ENCODE measurements at regions not wholly inside any gene's neighbourhood (a gene's known extent, or its start where the extent isn't known, plus 50 kb on each side); places are given as distances from the start of the nearest gene placed in this dataset.

DNA sequence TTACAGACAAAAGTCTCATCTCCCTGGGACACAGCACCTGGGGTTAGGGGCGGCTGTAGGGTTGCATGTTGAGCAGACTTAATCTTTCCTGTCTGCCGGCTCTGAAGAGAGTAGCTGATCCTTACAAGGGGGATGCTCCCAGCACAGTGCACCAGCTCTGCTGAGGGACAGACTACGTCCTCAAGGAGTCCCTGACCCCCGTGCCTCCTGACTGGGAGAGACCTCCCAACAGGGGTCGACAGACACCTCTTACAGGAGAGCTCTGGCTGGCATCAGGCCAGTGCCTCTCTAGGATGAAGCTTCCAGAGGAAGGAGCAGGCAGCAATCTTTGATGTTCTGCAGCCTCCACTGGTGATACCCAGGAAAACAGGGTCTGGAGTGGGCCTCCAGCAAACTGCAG, 506.0 kb upstream of the FMR1 start:
- H3K27ac ChIP-seq (ENCODE audit: low read depth in 1 of 3, low read length in 2 of 3) = no peak overlapping the region
- H3K27me3 ChIP-seq (ENCODE audit: control insufficient read depth in 3 of 3, insufficient read depth in 3 of 3, low read length in 3 of 3) = no peaks in the 10 kb centered on the region
- H3K4me1 ChIP-seq (ENCODE audit: control insufficient read depth in 3 of 3, insufficient read depth in 2 of 3, low read depth in 1 of 3, low read length in 2 of 3) = no peaks in the 10 kb centered on the region
- FAIRE-seq = no peak
- H3K4me3 ChIP-seq (ENCODE audit: low read depth in 1 of 3, low read length in 3 of 3) = no peak overlapping the region
- WGBS, 3 donors = 58 to 75% (median 60%) methylated on average over 4 to 5 of the region's 5 CpGs
- H3K36me3 ChIP-seq (ENCODE audit: control insufficient read depth in 3 of 3, insufficient read depth in 2 of 3, low read depth in 1 of 3, low read length in 3 of 3) = no peaks in the 10 kb centered on the region
- no peaks in the 10 kb centered on the region for H3K9me3 ChIP-seq (ENCODE audit: control insufficient read depth in 2 of 2, insufficient read depth in 1 of 2, low read depth in 1 of 2, low read length in 1 of 2)
- no peak for DNase-seq

DNA sequence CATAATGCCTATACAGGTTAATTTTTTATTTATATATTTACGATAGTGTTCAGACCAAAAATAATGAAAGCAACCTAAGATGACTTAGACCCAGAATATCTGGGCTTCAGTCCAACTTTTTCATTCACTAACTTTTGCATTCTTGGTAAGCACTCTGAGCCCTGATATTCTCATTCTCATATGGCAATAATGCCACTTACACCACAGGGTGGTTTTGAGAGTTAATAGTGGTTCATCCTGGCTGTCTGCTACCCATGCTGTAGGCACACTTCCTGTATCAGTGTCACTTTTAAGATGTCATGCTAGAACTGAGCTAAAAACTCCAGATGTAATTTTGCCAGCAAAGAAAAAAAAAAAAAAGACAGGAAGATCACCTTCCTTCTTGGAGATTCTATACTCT, 508.7 kb upstream of the FMR1 start:
- no peaks in the 10 kb centered on the region for H3K36me3 ChIP-seq (ENCODE audit: control insufficient read depth in 3 of 3, insufficient read depth in 2 of 3, low read depth in 1 of 3, low read length in 3 of 3)
- DNase-seq (no peak), FAIRE-seq (no peak)
- no peak overlapping the region for H3K27ac ChIP-seq (ENCODE audit: low read depth in 1 of 3, low read length in 2 of 3)
- no peaks in the 10 kb centered on the region for H3K9me3 ChIP-seq (ENCODE audit: control insufficient read depth in 2 of 2, insufficient read depth in 1 of 2, low read depth in 1 of 2, low read length in 1 of 2)
- WGBS, 3 donors = 73 to 85% (median 84%) methylated on average over 1 of the region's 1 CpG
- H3K27me3 ChIP-seq (ENCODE audit: control insufficient read depth in 3 of 3, insufficient read depth in 3 of 3, low read length in 3 of 3) = no peaks in the 10 kb centered on the region
- H3K4me1 ChIP-seq (ENCODE audit: control insufficient read depth in 3 of 3, insufficient read depth in 2 of 3, low read depth in 1 of 3, low read length in 2 of 3) = no peaks in the 10 kb centered on the region
- H3K4me3 ChIP-seq (ENCODE audit: low read depth in 1 of 3, low read length in 3 of 3) = no peak overlapping the region

DNA sequence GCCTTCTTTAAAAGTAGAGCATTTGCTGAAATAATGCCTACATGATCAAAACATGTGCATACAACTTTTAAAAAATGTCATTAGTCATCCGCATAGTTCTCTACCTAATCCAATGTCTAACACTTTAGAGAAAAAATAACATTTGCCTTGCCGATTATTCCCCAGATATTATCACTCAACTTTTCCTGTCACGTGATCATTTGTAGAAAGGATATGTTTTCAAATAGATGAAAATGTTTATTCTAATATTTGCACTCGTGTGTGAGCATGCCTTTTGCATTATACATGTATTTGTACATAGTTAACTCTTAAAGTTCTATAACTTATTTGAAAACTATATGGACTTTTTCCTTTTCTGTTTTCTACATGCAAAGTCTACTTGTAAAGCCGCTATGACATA, 533.0 kb upstream of the FMR1 start:
- no peaks in the 10 kb centered on the region for H3K36me3 ChIP-seq (ENCODE audit: control insufficient read depth in 3 of 3, insufficient read depth in 2 of 3, low read depth in 1 of 3, low read length in 3 of 3)
- no peak overlapping the region for H3K4me3 ChIP-seq (ENCODE audit: low read depth in 1 of 3, low read length in 3 of 3)
- FAIRE-seq (no peak), DNase-seq (no peak)
- no peaks in the 10 kb centered on the region for H3K4me1 ChIP-seq (ENCODE audit: control insufficient read depth in 3 of 3, insufficient read depth in 2 of 3, low read depth in 1 of 3, low read length in 2 of 3)
- H3K9me3 ChIP-seq (ENCODE audit: control insufficient read depth in 2 of 2, insufficient read depth in 1 of 2, low read depth in 1 of 2, low read length in 1 of 2) = no peaks in the 10 kb centered on the region
- H3K27me3 ChIP-seq (ENCODE audit: control insufficient read depth in 3 of 3, insufficient read depth in 3 of 3, low read length in 3 of 3) = no peaks in the 10 kb centered on the region
- no peak overlapping the region for H3K27ac ChIP-seq (ENCODE audit: low read depth in 1 of 3, low read length in 2 of 3)
- 50 to 74% (median 62%) methylated on average over 5 of the region's 5 CpGs for WGBS, 3 donors

DNA sequence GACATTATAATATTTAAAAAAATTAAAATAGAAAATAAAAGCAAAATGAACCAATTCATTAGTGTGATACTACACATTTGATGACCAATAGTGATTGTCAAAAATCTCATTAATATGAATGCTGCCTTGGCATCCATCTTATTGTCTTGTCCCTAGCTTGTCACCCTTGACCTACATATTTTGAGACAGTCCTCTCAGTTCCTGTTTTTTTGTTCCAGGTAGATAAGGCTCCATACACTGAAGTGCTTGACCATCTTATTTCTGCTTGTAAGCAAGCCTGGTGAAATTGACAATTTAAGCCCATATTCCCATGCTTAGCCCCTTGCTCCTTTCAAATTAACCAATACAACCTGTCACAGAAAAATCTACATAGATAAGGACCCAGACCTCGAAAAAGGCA, 534.0 kb upstream of the FMR1 start:
- no peak for DNase-seq
- no peaks in the 10 kb centered on the region for H3K4me1 ChIP-seq (ENCODE audit: control insufficient read depth in 3 of 3, insufficient read depth in 2 of 3, low read depth in 1 of 3, low read length in 2 of 3)
- no peak overlapping the region for H3K4me3 ChIP-seq (ENCODE audit: low read depth in 1 of 3, low read length in 3 of 3)
- FAIRE-seq = no peak
- 8 to 23% (median 21%) methylated on average over 1 of the region's 1 CpG for WGBS, 3 donors
- H3K9me3 ChIP-seq (ENCODE audit: control insufficient read depth in 2 of 2, insufficient read depth in 1 of 2, low read depth in 1 of 2, low read length in 1 of 2) = no peaks in the 10 kb centered on the region
- H3K36me3 ChIP-seq (ENCODE audit: control insufficient read depth in 3 of 3, insufficient read depth in 2 of 3, low read depth in 1 of 3, low read length in 3 of 3) = no peaks in the 10 kb centered on the region
- H3K27ac ChIP-seq (ENCODE audit: low read depth in 1 of 3, low read length in 2 of 3) = no peak overlapping the region
- no peaks in the 10 kb centered on the region for H3K27me3 ChIP-seq (ENCODE audit: control insufficient read depth in 3 of 3, insufficient read depth in 3 of 3, low read length in 3 of 3)

DNA sequence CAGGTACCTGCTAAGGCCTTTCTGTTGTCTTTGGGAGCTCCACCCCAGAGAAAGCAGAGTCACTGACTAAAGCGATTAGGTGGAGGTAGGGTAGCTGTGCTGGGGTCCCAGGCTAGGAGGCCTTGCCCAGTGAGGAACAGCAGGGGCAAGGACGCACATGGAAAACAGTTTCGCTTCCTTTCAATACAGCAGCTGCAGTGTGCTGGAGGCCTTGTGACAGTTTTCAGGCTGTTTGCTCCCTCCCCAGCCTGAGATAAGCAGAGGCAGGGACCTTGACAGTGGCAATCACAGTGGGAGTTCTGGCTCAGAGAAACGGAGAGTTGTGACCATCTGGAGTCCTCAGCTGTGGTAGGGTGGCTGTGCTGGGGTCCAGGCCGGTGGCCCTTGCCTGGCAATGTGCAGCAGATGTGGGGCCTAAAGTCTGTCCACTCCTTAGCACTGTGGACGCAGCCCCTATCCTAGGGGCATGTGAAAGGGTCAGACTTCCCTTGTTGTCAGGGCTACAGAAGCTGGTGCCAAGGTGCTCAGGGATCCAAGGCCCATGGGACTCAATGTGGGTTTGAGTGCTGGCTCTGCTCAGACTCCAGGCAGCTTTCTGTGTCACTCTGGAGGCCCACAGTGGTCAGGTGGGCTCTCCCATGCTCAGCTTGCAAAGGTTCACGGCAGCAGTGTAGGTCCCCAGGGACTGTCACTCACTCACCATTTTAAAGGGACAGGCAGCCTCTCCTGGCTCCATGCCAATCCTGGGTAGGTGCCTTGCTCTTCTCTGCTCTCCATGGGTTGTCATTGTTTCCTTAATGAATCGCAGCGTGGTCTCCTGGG, 534.9 kb upstream of the FMR1 start:
- H3K27me3 ChIP-seq (ENCODE audit: control insufficient read depth in 3 of 3, insufficient read depth in 3 of 3, low read length in 3 of 3) = no peaks in the 10 kb centered on the region
- no peak overlapping the region for H3K4me3 ChIP-seq (ENCODE audit: low read depth in 1 of 3, low read length in 3 of 3)
- 46 to 66% (median 59%) methylated on average over 8 to 9 of the region's 9 CpGs for WGBS, 3 donors
- H3K9me3 ChIP-seq (ENCODE audit: control insufficient read depth in 2 of 2, insufficient read depth in 1 of 2, low read depth in 1 of 2, low read length in 1 of 2) = no peaks in the 10 kb centered on the region
- no peaks in the 10 kb centered on the region for H3K36me3 ChIP-seq (ENCODE audit: control insufficient read depth in 3 of 3, insufficient read depth in 2 of 3, low read depth in 1 of 3, low read length in 3 of 3)
- H3K27ac ChIP-seq (ENCODE audit: low read depth in 1 of 3, low read length in 2 of 3) = no peak overlapping the region
- FAIRE-seq = no peak
- DNase-seq = peak; percentile 0 to 11
- H3K4me1 ChIP-seq (ENCODE audit: control insufficient read depth in 3 of 3, insufficient read depth in 2 of 3, low read depth in 1 of 3, low read length in 2 of 3) = no peaks in the 10 kb centered on the region

DNA sequence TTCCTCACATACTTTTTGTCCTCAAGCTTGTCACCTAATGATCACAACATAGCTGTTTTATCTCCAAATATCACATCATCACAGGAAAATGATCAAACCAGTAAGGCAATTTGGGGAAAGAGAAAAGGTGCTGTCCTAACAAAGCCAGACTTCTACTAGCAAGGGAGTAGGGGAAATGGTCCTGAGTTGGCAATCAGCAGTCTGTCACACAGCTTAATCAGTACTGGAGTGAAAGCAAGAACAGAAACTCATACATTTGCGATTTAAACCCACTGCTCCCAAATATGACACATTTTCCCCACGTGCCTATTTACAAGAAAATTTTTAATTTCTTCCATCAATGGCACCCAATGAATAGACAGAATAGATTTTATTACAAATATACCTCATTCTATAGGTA, 546.8 kb upstream of the FMR1 start:
- H3K27ac ChIP-seq (ENCODE audit: low read depth in 1 of 3, low read length in 2 of 3) = no peak overlapping the region
- DNase-seq = no peak
- FAIRE-seq = no peak
- no peaks in the 10 kb centered on the region for H3K36me3 ChIP-seq (ENCODE audit: control insufficient read depth in 3 of 3, insufficient read depth in 2 of 3, low read depth in 1 of 3, low read length in 3 of 3)
- 34 to 70% (median 43%) methylated on average over 2 of the region's 2 CpGs for whole genome bisulfite sequencing, 3 donors
- H3K9me3 ChIP-seq (ENCODE audit: control insufficient read depth in 2 of 2, insufficient read depth in 1 of 2, low read depth in 1 of 2, low read length in 1 of 2) = no peaks in the 10 kb centered on the region
- no peaks in the 10 kb centered on the region for H3K4me1 ChIP-seq (ENCODE audit: control insufficient read depth in 3 of 3, insufficient read depth in 2 of 3, low read depth in 1 of 3, low read length in 2 of 3)
- H3K4me3 ChIP-seq (ENCODE audit: low read depth in 1 of 3, low read length in 3 of 3) = no peak overlapping the region
- H3K27me3 ChIP-seq (ENCODE audit: control insufficient read depth in 3 of 3, insufficient read depth in 3 of 3, low read length in 3 of 3) = no peaks in the 10 kb centered on the region

DNA sequence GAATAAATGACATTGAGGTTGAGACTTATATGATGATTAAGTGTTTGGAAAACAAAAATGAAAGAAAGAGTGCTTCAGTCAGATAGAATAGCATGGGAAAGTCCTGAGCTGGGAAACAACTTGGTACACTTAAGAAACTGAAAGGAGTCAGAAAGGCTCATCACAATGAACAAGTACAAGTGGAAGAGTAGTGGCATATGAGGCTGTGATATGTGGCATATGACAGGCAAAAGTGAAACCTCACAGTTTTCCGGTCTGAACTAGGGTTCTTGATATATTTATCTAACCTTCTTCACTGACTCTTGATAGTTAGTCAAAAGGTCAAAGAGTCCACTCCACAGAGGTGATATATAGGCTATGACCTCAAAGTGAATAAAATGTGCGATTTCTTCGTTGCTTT, 537.1 kb upstream of the CXorf51A start:
- WGBS, 3 donors = 69 to 80% (median 73%) methylated on average over 3 of the region's 3 CpGs
- no peaks in the 10 kb centered on the region for H3K9me3 ChIP-seq (ENCODE audit: control insufficient read depth in 2 of 2, insufficient read depth in 1 of 2, low read depth in 1 of 2, low read length in 1 of 2)
- no peak for DNase-seq
- FAIRE-seq = no peak
- H3K36me3 ChIP-seq (ENCODE audit: control insufficient read depth in 3 of 3, insufficient read depth in 2 of 3, low read depth in 1 of 3, low read length in 3 of 3) = no peaks in the 10 kb centered on the region
- no peaks in the 10 kb centered on the region for H3K27me3 ChIP-seq (ENCODE audit: control insufficient read depth in 3 of 3, insufficient read depth in 3 of 3, low read length in 3 of 3)
- H3K4me3 ChIP-seq (ENCODE audit: low read depth in 1 of 3, low read length in 3 of 3) = no peak overlapping the region
- no peaks in the 10 kb centered on the region for H3K4me1 ChIP-seq (ENCODE audit: control insufficient read depth in 3 of 3, insufficient read depth in 2 of 3, low read depth in 1 of 3, low read length in 2 of 3)
- no peak overlapping the region for H3K27ac ChIP-seq (ENCODE audit: low read depth in 1 of 3, low read length in 2 of 3)

DNA sequence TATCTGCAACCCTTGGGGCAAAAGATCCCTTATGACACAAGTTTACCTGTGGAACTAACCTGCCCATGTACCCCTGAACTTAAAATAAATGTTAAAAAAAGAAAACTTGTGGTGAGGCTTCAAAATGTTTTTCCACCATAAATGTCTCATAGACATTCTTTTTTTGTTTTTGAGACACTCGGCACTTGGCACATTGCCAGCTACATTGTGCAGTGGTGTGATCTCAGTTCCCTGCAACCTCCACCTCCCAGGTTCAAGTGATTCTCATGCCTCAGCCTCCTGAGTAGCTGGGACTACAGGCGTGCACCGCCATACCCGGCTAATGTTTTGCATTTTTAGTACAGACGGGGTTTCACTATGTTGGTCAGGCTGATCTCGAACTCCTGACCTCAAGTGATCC, 528.9 kb upstream of the CXorf51A start:
- Histone ChIP-seq H3K27ac (ENCODE audit: low read depth in 1 of 3, low read length in 2 of 3) (no peak overlapping the region), H3K4me1 (ENCODE audit: control insufficient read depth in 3 of 3, insufficient read depth in 2 of 3, low read depth in 1 of 3, low read length in 2 of 3) (no peaks in the 10 kb centered on the region), H3K9me3 (ENCODE audit: control insufficient read depth in 2 of 2, insufficient read depth in 1 of 2, low read depth in 1 of 2, low read length in 1 of 2) (no peaks in the 10 kb centered on the region), H3K4me3 (ENCODE audit: low read depth in 1 of 3, low read length in 3 of 3) (no peak overlapping the region), H3K27me3 (ENCODE audit: control insufficient read depth in 3 of 3, insufficient read depth in 3 of 3, low read length in 3 of 3) (no peaks in the 10 kb centered on the region), H3K36me3 (ENCODE audit: control insufficient read depth in 3 of 3, insufficient read depth in 2 of 3, low read depth in 1 of 3, low read length in 3 of 3) (no peaks in the 10 kb centered on the region)
- 76 to 86% (median 78%) methylated on average over 5 to 6 of the region's 6 CpGs for WGBS, 3 donors
- FAIRE-seq (no peak), DNase-seq (no peak)

DNA sequence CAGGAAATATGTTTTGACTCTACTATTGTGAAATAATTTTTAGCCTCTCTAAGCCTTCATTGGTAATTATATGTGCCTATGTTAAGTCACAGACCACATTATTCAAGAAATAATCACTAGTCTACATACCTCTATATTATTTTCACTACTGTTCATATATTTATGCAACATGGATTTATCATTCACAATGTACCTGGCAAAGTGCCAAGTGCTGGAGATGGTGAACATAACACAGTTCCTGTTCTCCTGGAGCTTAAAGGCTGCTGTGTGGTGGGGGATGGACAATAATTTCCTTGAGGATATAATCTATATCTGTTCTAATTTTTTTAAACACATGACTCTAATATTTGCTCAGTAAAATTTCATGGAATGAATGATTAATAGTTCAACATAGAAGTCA, 527.7 kb upstream of the CXorf51A start:
- no peaks in the 10 kb centered on the region for H3K4me1 ChIP-seq (ENCODE audit: control insufficient read depth in 3 of 3, insufficient read depth in 2 of 3, low read depth in 1 of 3, low read length in 2 of 3)
- no peak overlapping the region for H3K27ac ChIP-seq (ENCODE audit: low read depth in 1 of 3, low read length in 2 of 3)
- no peak overlapping the region for H3K4me3 ChIP-seq (ENCODE audit: low read depth in 1 of 3, low read length in 3 of 3)
- no peaks in the 10 kb centered on the region for H3K27me3 ChIP-seq (ENCODE audit: control insufficient read depth in 3 of 3, insufficient read depth in 3 of 3, low read length in 3 of 3)
- H3K36me3 ChIP-seq (ENCODE audit: control insufficient read depth in 3 of 3, insufficient read depth in 2 of 3, low read depth in 1 of 3, low read length in 3 of 3) = no peaks in the 10 kb centered on the region
- no peaks in the 10 kb centered on the region for H3K9me3 ChIP-seq (ENCODE audit: control insufficient read depth in 2 of 2, insufficient read depth in 1 of 2, low read depth in 1 of 2, low read length in 1 of 2)
- FAIRE-seq (no peak), DNase-seq (no peak)

Measured in small intestine (tissue), 7 donors.